ENCODE measurements at regions not wholly inside any gene's neighbourhood (a gene's known extent, or its start where the extent isn't known, plus 50 kb on each side); places are given as distances from the start of the nearest gene placed in this dataset.
A peak's percentile ranks its signal among the peaks of the same experiment; 100 is the strongest.
"Not testable (repeated sequence)": the region's sequence is repeated elsewhere in the genome, so short reads cannot be mapped to it uniquely, and the experiment has no call there.

GRCh38 chr6:154638369-154638768, 94.8 kb upstream of the SCAF8 start:
- no peak for DNase-seq

GRCh38 chr6:154639196-154639595, 94.0 kb upstream of the SCAF8 start:
- DNase-seq = not testable (repeated sequence)

- no peak for DNase-seq
Measured at GRCh38 chr6:154648188-154648887, 84.9 kb upstream of the SCAF8 start.

- no peak for DNase-seq
Measured at GRCh38 chr6:154648888-154649205, 84.4 kb upstream of the SCAF8 start.

GRCh38 chr6:154649721-154650120, 83.5 kb upstream of the SCAF8 start:
- DNase-seq = no peak

GRCh38 chr6:154650351-154650750, 82.9 kb upstream of the SCAF8 start:
- no peak for DNase-seq

- DNase-seq = no peak
Measured at GRCh38 chr6:154651656-154652055, 81.6 kb upstream of the SCAF8 start.

GRCh38 chr6:154653385-154653784, 79.8 kb upstream of the SCAF8 start:
- DNase-seq = no peak

GRCh38 chr6:154653853-154654252, 79.4 kb upstream of the SCAF8 start:
- DNase-seq = no peak

- no peak for DNase-seq
Measured at GRCh38 chr6:154656660-154657059, 76.6 kb upstream of the SCAF8 start.

- DNase-seq = no peak
Measured at GRCh38 chr6:154661768-154662167, 71.4 kb upstream of the SCAF8 start.

GRCh38 chr6:154664287-154664686, 68.9 kb upstream of the SCAF8 start:
- no peak for DNase-seq

- DNase-seq = no peak
Measured at GRCh38 chr6:154668156-154668555, 65.1 kb upstream of the SCAF8 start.

- DNase-seq = no peak
Measured at GRCh38 chr6:154672086-154672485, 61.1 kb upstream of the SCAF8 start.

GRCh38 chr6:154673919-154674318, 59.3 kb upstream of the SCAF8 start:
- no peak for DNase-seq

GRCh38 chr6:154675602-154676088, 57.6 kb upstream of the SCAF8 start:
- DNase-seq = peak; percentile 77

- DNase-seq = no peak
Measured at GRCh38 chr6:154682633-154683125, 50.5 kb upstream of the SCAF8 start.

Data from stimulated activated CD4-positive, alpha-beta T cell treated with anti-CD3 and anti-CD28 coated beads, Interleukin-12 subunit alpha, Interleukin-12 subunit beta, amount 100 ng/mL, for 4 hours (primary cell).